Esophagus (tissue), 2 donors: ENCODE measurements at regions not wholly inside any gene's neighbourhood (a gene's known extent, or its start where the extent isn't known, plus 50 kb on each side); places are given as distances from the start of the nearest gene placed in this dataset.

Experiments used
- H3K27ac ChIP-seq, 2 donors: one replicate each; pipeline ENCODE4 v1.5.1; 2013; ENCODE audit warnings: low read depth in 2 of 2, mild to moderate bottlenecking in 2 of 2, inconsistent platforms in 1 of 2, low read length in 1 of 2, moderate library complexity in 1 of 2
- H3K27me3 ChIP-seq, 2 donors: one replicate each; pipeline ENCODE4 v1.6.1; 2013; ENCODE audit warnings: low read length in 2 of 2, control low read depth in 1 of 2, mild to moderate bottlenecking in 1 of 2; ENCODE audit not compliant: insufficient read depth in 2 of 2, control insufficient read depth in 1 of 2
- H3K36me3 ChIP-seq, 2 donors: one replicate each; pipeline ENCODE4 v1.6.1; 2013; ENCODE audit warnings: low read length in 1 of 2; ENCODE audit not compliant: control insufficient read depth in 2 of 2, insufficient read depth in 2 of 2
- H3K4me1 ChIP-seq, 2 donors: one replicate each; pipeline ENCODE4 v1.6.1; 2013; ENCODE audit warnings: low read length in 1 of 2; ENCODE audit not compliant: control insufficient read depth in 2 of 2, insufficient read depth in 2 of 2
- H3K4me3 ChIP-seq, 2 donors: one replicate each; pipeline ENCODE4 v1.5.1; 2013; ENCODE audit warnings: low read length in 2 of 2, mild to moderate bottlenecking in 2 of 2, low read depth in 1 of 2, moderate library complexity in 1 of 2
- H3K9me3 ChIP-seq, 2 donors: one replicate each; pipeline ENCODE4 v1.6.1; 2013; ENCODE audit warnings: mild to moderate bottlenecking in 2 of 2, low read depth in 1 of 2, low read length in 1 of 2, moderate library complexity in 1 of 2; ENCODE audit not compliant: control insufficient read depth in 2 of 2, insufficient read depth in 1 of 2
- WGBS, 2 donors: extraction: QIAGEN DNeasy Blood & Tissue Kit; methylation state at CpG; one replicate each; pipeline ENCODE4 v1.1.7; 2013; 5-methylcytosine and 5-hydroxymethylcytosine counted together
- donor health status: healthy with polysubstance abuse.
- donor health status: Bipolar disorder and iron deficiency.

DNA sequence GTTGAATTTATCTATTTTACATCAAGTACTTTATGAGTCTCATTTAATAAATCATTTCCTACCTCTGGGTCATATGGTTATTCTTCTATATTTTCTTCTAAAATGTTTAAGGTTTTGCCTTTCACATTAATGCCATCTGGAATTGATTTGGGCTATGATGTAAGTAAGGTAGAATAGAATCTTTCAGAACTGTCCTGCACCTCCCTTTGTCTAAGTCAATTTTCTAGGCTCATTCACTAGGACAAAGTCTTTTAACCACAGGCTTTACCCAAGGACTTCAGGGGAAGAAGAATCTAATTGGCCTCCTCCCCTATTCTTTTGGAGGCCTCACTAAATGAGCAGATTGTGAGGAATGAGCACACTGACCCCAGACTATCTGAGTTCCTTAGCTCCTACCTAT is 146.0 kb downstream of the BBOX1 start:
- Histone ChIP-seq H3K4me3 (no peak overlapping the region), H3K27me3 (no peaks in the 10 kb centered on the region), H3K4me1 (no peaks in the 10 kb centered on the region), H3K36me3 (no peaks in the 10 kb centered on the region), H3K9me3 (no peaks in the 10 kb centered on the region), H3K27ac (no peak overlapping the region)

DNA sequence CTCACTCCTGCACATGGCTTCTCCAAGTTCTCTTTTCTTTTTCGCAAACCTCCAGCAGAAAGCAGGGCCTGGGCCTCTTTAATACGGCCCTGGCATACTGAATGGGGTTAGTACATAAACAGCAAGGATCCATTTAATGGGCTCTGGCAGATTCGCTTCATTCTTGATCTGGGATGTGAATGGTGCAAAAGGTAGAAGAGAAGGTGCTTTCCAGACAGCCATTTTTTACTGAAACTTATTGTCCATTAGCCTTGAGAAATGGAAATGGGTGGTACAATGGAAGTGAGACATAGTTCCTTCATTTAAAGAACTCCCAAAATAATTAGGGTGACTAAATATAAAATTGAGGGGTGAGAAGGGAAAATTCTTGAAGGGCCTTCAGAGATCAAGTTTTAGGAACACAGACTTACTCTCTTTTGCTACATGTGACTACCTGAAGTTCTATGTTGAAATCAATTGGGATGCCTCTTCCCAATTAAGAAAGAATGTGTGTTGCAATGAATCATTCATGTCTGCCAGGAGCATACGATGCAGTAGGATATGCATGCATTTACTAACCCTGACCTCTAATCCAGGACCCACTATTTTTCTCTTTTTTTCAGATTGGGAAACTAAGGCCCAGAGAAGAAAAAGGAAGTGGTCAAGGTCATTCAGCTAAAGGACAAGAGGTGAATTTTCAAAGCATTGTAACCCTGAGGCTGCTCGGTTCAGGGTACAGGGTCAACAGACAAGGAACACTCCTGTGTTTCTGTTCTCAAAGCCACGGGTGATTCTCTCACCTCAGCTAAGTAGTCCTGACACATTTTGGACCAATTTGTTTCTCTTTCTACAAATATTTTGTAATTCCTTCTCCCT is 144.1 kb downstream of the BBOX1 start:
- Histone ChIP-seq H3K4me1 (no peaks in the 10 kb centered on the region), H3K36me3 (no peaks in the 10 kb centered on the region), H3K27me3 (no peaks in the 10 kb centered on the region), H3K9me3 (no peaks in the 10 kb centered on the region), H3K27ac (no peak overlapping the region), H3K4me3 (no peak overlapping the region)
- WGBS, 2 donors, result 74 to 80% methylated on average over 6 of the region's 6 CpGs

DNA sequence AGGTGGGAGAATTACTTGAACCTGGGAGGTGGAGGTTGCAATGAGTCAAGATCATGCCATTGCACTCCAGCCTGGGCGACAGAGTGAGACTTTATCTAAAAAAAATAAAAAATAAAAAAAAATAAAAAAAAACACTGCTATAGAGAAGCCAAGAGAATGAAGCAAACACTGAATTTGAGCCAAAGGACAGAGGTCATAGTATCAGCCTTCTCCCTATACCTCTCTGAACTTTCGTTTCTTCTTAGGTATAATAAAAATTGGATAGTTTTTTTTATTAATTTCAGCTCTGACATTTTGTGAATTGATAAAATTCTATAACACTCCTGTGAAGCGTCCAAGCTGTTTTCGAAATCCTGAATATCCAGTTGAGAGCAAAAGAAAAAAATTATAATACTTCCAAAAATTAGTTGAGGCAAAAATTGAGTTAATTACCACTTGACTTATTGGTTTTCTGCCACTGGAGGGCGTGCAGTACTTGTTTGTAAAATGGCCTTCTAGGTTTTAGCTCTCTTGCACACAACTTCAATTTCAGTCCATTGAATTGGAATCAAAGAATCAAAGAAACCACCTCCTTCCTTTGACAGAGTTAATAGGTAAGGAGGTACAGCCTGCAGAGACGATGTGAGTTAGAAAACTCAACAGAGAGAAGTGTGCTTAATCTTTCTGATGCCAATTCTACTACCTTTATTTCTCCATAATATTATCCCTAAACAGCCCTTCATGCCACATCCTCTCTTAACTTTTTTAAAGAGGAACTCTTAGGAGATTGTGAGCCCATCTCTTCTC is 143.2 kb downstream of the BBOX1 start:
- no peaks in the 10 kb centered on the region for H3K9me3 ChIP-seq
- H3K36me3 ChIP-seq, result no peaks in the 10 kb centered on the region
- no peak overlapping the region for H3K27ac ChIP-seq
- H3K4me3 ChIP-seq, result no peak overlapping the region
- no peaks in the 10 kb centered on the region for H3K27me3 ChIP-seq
- H3K4me1 ChIP-seq, result no peaks in the 10 kb centered on the region
- WGBS, 2 donors, result 23 to 30% methylated on average over 6 of the region's 6 CpGs

DNA sequence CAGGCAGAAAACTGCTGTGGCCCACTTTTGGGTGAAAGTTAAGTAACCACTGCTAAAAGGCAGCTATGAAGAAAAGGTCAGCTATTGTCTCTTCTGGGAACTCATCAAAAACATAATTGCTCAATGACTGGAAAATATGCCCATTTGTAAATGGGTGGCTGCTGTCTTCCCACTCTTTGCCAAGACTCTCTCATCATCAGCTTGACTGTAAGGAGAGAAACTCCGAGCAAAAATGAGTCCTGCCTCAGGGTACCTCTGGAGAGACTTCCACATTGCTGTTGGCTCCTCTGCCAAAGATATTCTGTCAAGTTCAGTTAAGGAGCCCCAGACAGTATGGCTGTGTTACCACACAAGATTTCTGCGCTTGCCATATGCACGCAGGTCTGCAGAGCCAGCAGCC is 138.7 kb downstream of the BBOX1 start:
- Histone ChIP-seq H3K36me3 (no peaks in the 10 kb centered on the region), H3K4me1 (no peaks in the 10 kb centered on the region), H3K27me3 (no peaks in the 10 kb centered on the region), H3K27ac (no peak overlapping the region), H3K4me3 (no peak overlapping the region), H3K9me3 (no peaks in the 10 kb centered on the region)
- 65 to 66% methylated on average over 3 of the region's 3 CpGs for WGBS, 2 donors

DNA sequence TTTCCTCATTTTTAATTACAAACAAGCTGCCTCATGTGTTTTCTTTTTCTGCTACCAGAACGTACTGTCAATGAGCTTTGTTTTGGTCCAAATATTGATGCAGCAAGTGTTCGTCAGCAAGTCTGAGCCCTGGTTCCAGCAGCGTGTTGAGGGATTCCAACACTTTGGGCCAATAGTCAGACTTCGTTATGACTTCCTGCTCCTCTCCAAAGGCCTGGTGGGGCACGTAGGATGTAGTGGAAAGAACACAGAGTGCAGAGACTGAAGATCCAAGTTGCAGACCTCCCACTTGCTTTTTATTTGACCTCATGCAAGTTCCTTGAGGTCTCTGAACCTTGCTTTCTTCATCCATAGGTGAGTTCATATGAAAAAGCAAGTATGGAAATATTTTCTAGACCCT is 138.2 kb downstream of the BBOX1 start:
- no peaks in the 10 kb centered on the region for H3K36me3 ChIP-seq
- H3K27me3 ChIP-seq, result no peaks in the 10 kb centered on the region
- H3K27ac ChIP-seq, result no peak overlapping the region
- H3K9me3 ChIP-seq, result no peaks in the 10 kb centered on the region
- H3K4me3 ChIP-seq, result no peak overlapping the region
- 82 to 85% methylated on average over 5 of the region's 5 CpGs for WGBS, 2 donors
- no peaks in the 10 kb centered on the region for H3K4me1 ChIP-seq
